ENCODE measurements at regions not wholly inside any gene's neighbourhood (a gene's known extent, or its start where the extent isn't known, plus 50 kb on each side); places are given as distances from the start of the nearest gene placed in this dataset.

DNA sequence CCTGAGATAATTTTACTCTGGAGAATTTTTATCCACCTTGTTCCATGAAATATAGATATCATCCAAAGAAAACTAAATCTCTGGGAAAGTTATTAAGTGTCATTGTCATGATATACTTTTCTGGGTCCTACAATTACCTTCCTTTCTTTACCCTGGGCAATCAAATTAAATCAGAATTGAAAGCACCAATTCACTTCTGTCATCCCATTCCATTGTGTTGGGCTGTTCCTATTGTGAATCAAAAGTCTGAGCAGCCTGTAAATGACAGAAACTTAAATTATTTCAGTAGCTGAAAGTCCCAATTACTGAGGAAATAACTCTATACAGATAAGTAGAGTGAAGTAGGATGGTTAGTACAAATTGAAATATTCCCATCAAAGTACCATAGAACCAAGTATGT is 1284.2 kb downstream of the EFNB2 start:
- intact Hi-C loops (cut with micrococcal nuclease) = no loop called here
- no peaks in the 10 kb centered on the region for H3K4me1 ChIP-seq
- no peaks in the 10 kb centered on the region for H3K36me3 ChIP-seq
- TF ChIP-seq, protein P1, sequence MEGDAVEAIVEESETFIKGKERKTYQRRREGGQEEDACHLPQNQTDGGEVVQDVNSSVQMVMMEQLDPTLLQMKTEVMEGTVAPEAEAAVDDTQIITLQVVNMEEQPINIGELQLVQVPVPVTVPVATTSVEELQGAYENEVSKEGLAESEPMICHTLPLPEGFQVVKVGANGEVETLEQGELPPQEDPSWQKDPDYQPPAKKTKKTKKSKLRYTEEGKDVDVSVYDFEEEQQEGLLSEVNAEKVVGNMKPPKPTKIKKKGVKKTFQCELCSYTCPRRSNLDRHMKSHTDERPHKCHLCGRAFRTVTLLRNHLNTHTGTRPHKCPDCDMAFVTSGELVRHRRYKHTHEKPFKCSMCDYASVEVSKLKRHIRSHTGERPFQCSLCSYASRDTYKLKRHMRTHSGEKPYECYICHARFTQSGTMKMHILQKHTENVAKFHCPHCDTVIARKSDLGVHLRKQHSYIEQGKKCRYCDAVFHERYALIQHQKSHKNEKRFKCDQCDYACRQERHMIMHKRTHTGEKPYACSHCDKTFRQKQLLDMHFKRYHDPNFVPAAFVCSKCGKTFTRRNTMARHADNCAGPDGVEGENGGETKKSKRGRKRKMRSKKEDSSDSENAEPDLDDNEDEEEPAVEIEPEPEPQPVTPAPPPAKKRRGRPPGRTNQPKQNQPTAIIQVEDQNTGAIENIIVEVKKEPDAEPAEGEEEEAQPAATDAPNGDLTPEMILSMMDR (IDR thresholded peaks at IDR 0.05; ENCODE audit: borderline replicate concordance) = no peak
- no peak overlapping the region for H3K27ac ChIP-seq (replicated peaks)
- H3K27me3 ChIP-seq (ENCODE audit: low read depth) = no peaks in the 10 kb centered on the region
- DNase-seq = no peak
- H3K9me3 ChIP-seq (replicated peaks) = peaks cover 15% of the 10 kb centered on the region
- no peak overlapping the region for H3K4me3 ChIP-seq

DNA sequence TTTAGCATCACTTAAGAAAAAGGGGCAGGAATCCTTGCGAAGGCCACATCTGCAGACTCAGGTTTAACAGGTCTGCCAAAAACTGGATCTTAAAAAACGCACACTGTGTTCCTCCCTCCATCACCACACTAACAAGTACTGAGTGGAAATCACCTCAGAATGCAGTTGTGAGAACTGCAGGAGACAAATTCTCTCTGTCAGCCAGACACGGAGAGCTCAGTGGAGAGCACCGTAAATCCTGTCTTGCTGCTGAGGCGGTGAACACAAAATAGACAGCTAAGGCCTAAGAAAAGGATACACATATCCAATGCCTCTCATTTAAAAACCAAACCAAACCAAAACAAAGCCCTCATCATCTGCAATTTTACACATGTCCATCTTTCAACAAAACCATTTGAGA is 1287.6 kb downstream of the EFNB2 start:
- peaks cover 20% of the 10 kb centered on the region for H3K9me3 ChIP-seq (replicated peaks)
- intact Hi-C loops (cut with micrococcal nuclease) = no loop called here
- no peak overlapping the region for H3K27ac ChIP-seq (replicated peaks)

DNA sequence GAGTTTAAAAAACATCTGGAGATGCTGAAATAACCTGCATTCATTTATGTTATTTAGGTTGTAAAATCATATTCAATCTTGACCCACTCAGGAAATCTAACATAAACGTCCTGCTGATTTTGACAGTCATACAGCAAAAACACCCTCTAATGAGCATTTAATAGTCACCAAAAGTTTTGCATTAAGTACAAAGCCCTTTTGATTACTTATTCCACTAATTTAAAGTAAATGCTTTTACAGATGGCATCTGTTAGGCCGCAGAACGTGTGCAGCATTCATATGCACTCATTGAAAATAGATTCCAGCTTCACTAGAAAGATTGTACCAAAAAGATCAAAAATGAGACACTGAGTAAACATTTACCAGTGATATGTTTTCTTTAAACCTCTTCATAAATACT is 1295.1 kb downstream of the EFNB2 start:
- intact Hi-C loops (cut with micrococcal nuclease) = no loop called here

More for the DNA sequence above, 1287.6 kb downstream of the EFNB2 start:
- no peaks in the 10 kb centered on the region for H3K4me1 ChIP-seq
- no peak for DNase-seq
- no peak overlapping the region for H3K4me3 ChIP-seq
- H3K36me3 ChIP-seq = no peaks in the 10 kb centered on the region
- H3K27me3 ChIP-seq (ENCODE audit: low read depth) = no peaks in the 10 kb centered on the region
- TF ChIP-seq, protein P1 (IDR thresholded peaks at IDR 0.05; ENCODE audit: borderline replicate concordance) = no peak

DNA sequence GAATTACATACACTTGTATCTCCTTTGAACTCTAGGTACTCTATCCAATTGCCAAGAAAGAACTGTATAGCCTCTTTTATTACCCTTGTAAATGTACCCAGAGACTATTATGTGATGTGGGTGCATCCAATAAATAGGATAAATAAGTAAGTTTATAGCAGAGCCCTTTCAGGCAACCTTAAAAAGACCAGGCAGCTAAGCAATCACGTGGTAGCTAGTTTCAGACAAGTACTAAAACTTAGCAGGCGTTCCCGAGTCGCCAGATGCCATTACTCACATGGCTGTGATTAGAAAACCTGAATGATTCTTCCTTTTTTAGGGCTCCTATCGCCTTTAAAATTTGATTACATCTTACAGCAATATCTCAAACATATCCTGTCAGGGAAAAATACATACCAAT is 1303.0 kb downstream of the EFNB2 start:
- intact Hi-C loops (cut with micrococcal nuclease) = no loop called here
- Histone ChIP-seq H3K27ac (replicated peaks) (no peak overlapping the region), H3K27me3 (ENCODE audit: low read depth) (no peaks in the 10 kb centered on the region), H3K9me3 (replicated peaks) (peaks cover 6% of the 10 kb centered on the region), H3K4me1 (no peaks in the 10 kb centered on the region), H3K4me3 (no peak overlapping the region), H3K36me3 (no peaks in the 10 kb centered on the region)
- no peak for DNase-seq
- TF ChIP-seq, protein P1 (IDR thresholded peaks at IDR 0.05; ENCODE audit: borderline replicate concordance) = no peak

More for the DNA sequence above, 1295.1 kb downstream of the EFNB2 start:
- Histone ChIP-seq H3K9me3 (replicated peaks) (peaks cover 5% of the 10 kb centered on the region), H3K27me3 (ENCODE audit: low read depth) (no peaks in the 10 kb centered on the region), H3K4me1 (no peaks in the 10 kb centered on the region), H3K4me3 (no peak overlapping the region), H3K36me3 (no peaks in the 10 kb centered on the region), H3K27ac (replicated peaks) (no peak overlapping the region)
- TF ChIP-seq, protein P1 (IDR thresholded peaks at IDR 0.05; ENCODE audit: borderline replicate concordance) = no peak
- DNase-seq = no peak

DNA sequence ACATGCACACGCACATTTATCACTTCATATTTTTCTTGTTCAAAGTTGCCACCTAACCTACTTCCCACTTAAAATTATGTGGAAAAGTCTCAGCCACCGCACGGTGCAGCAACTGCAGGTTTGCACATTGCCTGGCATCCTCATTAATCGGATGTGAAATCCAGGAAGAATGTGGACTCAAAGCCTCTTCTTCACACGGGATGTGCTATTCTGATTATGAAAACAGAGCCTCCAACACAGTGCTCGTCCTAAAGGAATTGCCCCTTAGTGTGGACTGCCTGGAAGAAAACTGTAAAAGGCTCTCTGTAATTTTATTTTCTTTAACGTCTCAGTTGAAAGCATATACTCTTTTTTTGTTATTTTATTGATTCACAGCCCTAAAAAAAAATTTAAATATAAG is 1303.5 kb downstream of the EFNB2 start:
- intact Hi-C loops (cut with micrococcal nuclease) = no loop called here
- Histone ChIP-seq H3K27ac (replicated peaks) (no peak overlapping the region), H3K4me3 (no peak overlapping the region), H3K36me3 (no peaks in the 10 kb centered on the region), H3K9me3 (replicated peaks) (peaks cover 6% of the 10 kb centered on the region), H3K4me1 (no peaks in the 10 kb centered on the region), H3K27me3 (ENCODE audit: low read depth) (no peaks in the 10 kb centered on the region)
- DNase-seq = no peak
- TF ChIP-seq, protein P1 (IDR thresholded peaks at IDR 0.05; ENCODE audit: borderline replicate concordance) = no peak

DNA sequence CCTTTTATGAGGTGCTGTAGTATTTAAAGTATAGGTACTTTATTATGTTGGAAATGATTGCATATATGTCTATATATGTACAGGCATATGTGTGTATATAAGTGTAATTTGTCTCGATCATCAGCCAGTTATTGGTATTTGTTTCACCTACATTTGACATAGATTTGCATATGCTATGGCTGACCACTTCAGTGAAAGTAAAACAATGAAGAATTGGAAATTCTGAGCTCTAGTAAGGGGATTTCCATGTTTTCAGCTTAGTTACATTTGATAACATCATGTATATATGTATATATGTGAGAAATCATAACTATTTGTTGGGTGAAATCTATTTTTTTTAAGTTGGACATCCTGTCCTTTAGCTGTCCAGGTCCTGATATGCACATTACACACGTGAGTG is 1303.9 kb downstream of the EFNB2 start:
- Histone ChIP-seq H3K27me3 (ENCODE audit: low read depth) (no peaks in the 10 kb centered on the region), H3K9me3 (replicated peaks) (peaks cover 6% of the 10 kb centered on the region), H3K4me3 (no peak overlapping the region), H3K36me3 (no peaks in the 10 kb centered on the region), H3K4me1 (no peaks in the 10 kb centered on the region), H3K27ac (replicated peaks) (no peak overlapping the region)
- intact Hi-C loops (cut with micrococcal nuclease) = no loop called here
- DNase-seq = no peak
- TF ChIP-seq, protein P1 (IDR thresholded peaks at IDR 0.05; ENCODE audit: borderline replicate concordance) = no peak
